GM12874 (cell line): ENCODE measurements at regions not wholly inside any gene's neighbourhood (a gene's known extent, or its start where the extent isn't known, plus 50 kb on each side); places are given as distances from the start of the nearest gene placed in this dataset.

Experiments
- TF ChIP-seq, protein P1 (sequence below): IDR thresholded peaks from 2 replicates; pipeline ENCODE4 v1.5.1; 2011; ENCODE audit warnings: low read depth, mild to moderate bottlenecking, control low read depth, low read length, moderate library complexity; ENCODE audit not compliant: insufficient read depth

DNA sequence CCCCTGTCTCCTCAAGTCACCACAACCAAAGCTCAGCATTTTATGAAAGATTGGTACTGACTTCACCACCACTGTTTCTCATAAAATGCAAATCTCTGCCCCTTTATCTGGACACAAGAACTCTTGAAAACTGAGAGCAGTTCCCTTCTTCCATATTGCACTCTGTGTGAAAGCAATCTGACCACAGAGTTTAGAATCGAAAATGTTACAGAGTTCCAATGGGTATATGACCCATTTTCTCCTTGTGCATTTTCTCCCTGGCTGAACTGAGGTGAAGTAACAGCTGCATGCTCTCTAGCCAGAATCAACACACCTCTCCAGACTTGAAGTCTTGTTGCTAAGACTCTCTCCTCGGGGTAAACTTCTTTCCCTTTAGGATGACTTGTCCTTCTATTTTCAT is 111.0 kb upstream of the PLCXD3 start:
- TF ChIP-seq, protein P1, sequence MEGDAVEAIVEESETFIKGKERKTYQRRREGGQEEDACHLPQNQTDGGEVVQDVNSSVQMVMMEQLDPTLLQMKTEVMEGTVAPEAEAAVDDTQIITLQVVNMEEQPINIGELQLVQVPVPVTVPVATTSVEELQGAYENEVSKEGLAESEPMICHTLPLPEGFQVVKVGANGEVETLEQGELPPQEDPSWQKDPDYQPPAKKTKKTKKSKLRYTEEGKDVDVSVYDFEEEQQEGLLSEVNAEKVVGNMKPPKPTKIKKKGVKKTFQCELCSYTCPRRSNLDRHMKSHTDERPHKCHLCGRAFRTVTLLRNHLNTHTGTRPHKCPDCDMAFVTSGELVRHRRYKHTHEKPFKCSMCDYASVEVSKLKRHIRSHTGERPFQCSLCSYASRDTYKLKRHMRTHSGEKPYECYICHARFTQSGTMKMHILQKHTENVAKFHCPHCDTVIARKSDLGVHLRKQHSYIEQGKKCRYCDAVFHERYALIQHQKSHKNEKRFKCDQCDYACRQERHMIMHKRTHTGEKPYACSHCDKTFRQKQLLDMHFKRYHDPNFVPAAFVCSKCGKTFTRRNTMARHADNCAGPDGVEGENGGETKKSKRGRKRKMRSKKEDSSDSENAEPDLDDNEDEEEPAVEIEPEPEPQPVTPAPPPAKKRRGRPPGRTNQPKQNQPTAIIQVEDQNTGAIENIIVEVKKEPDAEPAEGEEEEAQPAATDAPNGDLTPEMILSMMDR, result no peak

DNA sequence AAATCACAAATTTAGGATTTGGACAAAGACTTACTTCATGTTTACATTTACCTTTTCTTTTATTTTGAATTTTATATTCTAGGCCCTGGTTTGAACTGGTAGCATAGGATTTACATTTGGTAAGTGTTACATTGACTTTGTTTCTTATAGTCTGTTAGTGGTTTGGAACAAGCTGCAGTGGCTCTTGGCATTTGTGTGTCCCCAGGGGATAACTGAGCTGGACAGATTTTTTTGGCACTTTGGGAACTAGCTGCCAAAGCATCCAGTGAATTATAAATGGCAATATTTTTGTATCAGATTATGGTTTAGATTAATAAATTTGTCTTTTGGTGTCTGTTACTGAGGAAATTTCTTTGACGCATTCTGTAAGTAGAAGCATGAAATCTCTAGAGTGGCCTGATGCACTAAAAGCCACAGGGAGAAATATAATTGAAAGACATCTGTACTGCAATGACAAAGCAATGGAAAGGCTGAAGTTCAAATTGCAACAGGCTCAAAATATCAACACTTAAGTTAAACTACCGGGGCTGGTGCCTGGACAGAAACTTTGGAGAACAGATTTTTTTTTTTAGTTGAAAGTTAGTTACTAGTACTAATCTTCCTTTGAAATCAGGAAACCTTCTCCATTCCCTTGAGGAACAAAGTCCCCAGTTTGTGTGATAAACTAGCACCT is 107.6 kb upstream of the PLCXD3 start:
- TF ChIP-seq, protein P1, result no peak

DNA sequence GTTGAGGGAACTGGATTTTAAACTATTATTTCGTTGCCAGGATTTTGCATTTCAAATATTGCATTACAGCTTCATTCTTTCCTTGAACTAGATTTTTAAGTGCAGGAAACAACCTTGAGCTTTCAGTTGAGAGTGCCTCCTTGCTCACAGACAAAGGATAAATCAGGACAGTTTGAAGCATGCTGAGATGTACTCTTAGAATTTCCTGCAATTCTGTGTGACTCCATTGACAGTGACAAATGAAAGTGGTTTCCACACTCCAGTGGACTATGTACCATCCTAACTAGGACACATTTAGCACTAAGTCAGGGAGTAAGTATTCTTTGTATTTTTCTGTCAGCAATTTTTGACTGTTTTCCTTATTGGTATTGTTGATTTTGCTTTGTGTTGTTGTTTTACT is 100.0 kb upstream of the PLCXD3 start:
- TF ChIP-seq, protein P1, result no peak

DNA sequence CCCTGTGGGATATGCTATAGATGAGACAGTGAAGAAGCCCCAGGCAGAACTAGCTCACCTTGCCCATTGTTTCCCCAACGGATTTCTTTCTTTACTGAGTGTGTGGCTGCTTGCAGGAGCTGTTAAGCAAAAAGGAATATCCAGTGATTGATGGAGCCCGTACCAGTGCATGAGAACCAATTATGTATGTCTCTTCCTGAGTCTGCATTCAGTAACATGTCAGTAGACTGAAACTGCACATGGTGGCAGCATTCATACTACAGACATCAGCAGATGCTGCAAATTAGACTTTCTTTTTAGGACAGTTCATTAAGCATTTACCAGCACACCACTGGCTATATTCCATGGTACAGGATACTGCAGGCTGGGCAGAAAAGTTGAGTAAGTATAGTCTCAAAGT is 90.3 kb upstream of the PLCXD3 start:
- TF ChIP-seq, protein P1, result no peak

DNA sequence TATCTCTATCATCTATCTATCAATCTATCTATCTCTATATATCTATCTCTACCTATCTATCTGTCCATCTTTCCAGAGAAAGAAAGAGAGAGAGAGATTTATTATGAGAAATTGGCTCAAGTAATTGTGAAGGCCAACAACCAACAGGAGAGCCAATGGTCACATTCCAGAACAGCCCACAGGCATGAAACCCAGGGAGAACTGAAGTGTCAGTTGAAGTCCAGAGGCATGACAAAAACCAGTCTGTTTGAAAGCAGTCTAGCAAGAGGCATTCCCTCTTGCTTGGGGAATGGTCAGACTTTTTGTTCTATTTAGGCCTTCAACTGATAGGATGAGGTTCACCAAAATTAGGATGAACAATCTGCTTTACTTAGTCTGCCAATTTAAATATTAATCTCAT is 87.6 kb upstream of the PLCXD3 start:
- TF ChIP-seq, protein P1, result no peak

DNA sequence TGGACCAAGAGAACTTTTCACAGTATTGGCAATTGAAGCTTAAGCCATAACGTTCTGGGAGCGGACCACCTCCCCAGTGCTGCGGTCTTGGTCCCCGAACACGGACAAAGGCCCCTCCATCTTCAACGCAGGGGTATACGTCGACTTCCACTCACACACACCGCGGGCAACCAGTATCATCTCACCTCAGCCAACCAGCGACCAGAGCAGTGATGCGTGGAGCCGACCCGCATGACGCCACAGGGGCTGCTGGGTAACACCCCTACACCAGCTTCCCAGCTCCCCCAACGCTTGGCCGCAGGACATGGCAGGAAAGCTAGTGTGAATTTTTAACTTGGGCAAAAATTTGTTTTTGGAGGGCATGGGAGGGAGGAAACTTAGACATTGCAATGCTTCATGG is 77.3 kb upstream of the PLCXD3 start:
- TF ChIP-seq, protein P1, result no peak

DNA sequence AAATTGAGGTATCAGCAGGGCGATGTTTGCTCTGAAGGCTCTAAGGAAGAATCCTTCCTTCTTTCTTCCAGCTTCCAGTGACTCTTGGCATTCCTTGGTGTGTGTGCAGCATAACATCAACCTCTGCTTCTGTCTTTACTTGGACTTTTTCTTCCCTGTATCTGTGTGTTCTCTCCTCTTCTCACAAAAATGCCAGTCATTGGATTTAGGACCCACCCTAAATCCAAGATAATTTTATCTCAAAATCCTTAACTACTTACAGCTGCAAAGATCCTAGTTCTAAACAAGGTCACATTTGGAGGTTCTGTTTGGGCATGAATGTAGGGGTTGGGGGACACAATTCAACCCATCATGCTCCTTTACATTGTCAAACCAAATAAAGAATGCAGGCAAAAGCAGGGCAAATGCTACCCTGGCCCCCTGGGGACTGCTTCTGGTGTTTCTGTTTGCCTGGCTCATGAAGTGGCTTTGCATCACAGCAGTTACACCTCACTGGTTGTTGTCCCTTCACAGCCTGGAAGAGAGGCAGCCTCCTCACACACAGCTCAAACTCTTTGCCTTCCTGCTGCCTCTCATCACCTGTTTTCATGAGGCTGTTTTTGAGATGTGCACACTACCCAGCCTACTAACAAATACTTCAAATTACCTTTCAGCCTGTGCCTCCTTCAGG is 64.8 kb upstream of the PLCXD3 start:
- TF ChIP-seq, protein P1, result no peak
